C4-2B (cell line): ENCODE measurements at regions not wholly inside any gene's neighbourhood (a gene's known extent, or its start where the extent isn't known, plus 50 kb on each side); places are given as distances from the start of the nearest gene placed in this dataset.
A peak's percentile ranks its signal among the peaks of the same experiment; 100 is the strongest.

Experiments used
- CTCF ChIP-seq: fragments of 450-650 bp; conservative IDR thresholded peaks from 2 replicates; pipeline ENCODE4 v1.5.1; 2017; ENCODE audit warnings: mild to moderate bottlenecking
- ZFX ChIP-seq: fragments of 450-650 bp; IDR thresholded peaks from 2 replicates; pipeline ENCODE4 v1.6.1; 2017

- TF ChIP-seq CTCF (peak; percentile 38), ZFX (no peak)
Measured at GRCh38 chr13:58712191-58712590, 1080.6 kb downstream of the PCDH17 start.
